NOMO-1 treated with DMSO at 0.1 percent for 48 hours (cell line): ENCODE measurements at regions not wholly inside any gene's neighbourhood (a gene's known extent, or its start where the extent isn't known, plus 50 kb on each side); places are given as distances from the start of the nearest gene placed in this dataset.
"Not testable (repeated sequence)": the region's sequence is repeated elsewhere in the genome, so short reads cannot be mapped to it uniquely, and the experiment has no call there.

Source experiments
- DNase-seq: peaks from one replicate; lab custom pipeline; 2025; ENCODE audit not compliant: unreplicated experiment; lab: John Stamatoyannopoulos, UW

GRCh38 chr17:22484826-22485225, 792.5 kb downstream of the KCNJ18 start:
- DNase-seq: no peak

GRCh38 chr17:22490399-22490798, 798.1 kb downstream of the KCNJ18 start:
- DNase-seq: no peak

GRCh38 chr17:22492331-22492730, 800.0 kb downstream of the KCNJ18 start:
- no peak for DNase-seq

- no peak for DNase-seq
Observed at GRCh38 chr17:22496450-22496849, 804.1 kb downstream of the KCNJ18 start.

GRCh38 chr17:22503322-22503899, 811.1 kb downstream of the KCNJ18 start:
- no peak for DNase-seq

- DNase-seq: no peak
Observed at GRCh38 chr17:22505660-22506059, 813.3 kb downstream of the KCNJ18 start.

GRCh38 chr17:22506231-22506630, 813.9 kb downstream of the KCNJ18 start:
- no peak for DNase-seq

GRCh38 chr17:22506861-22507260, 814.5 kb downstream of the KCNJ18 start:
- no peak for DNase-seq

GRCh38 chr17:22507823-22508222, 815.5 kb downstream of the KCNJ18 start:
- no peak for DNase-seq

GRCh38 chr17:22510504-22510903, 818.2 kb downstream of the KCNJ18 start:
- no peak for DNase-seq

- DNase-seq: no peak
Observed at GRCh38 chr17:22511431-22511830, 819.1 kb downstream of the KCNJ18 start.

- no peak for DNase-seq
Observed at GRCh38 chr17:22512057-22512456, 819.7 kb downstream of the KCNJ18 start.

GRCh38 chr17:22512506-22512905, 820.2 kb downstream of the KCNJ18 start:
- DNase-seq: no peak

GRCh38 chr17:22512997-22513538, 820.7 kb downstream of the KCNJ18 start:
- DNase-seq: no peak

- DNase-seq: no peak
Observed at GRCh38 chr17:22514315-22514714, 822.0 kb downstream of the KCNJ18 start.

GRCh38 chr17:22514767-22515320, 822.5 kb downstream of the KCNJ18 start:
- no peak for DNase-seq

- no peak for DNase-seq
Observed at GRCh38 chr17:22515599-22515998, 823.3 kb downstream of the KCNJ18 start.

GRCh38 chr17:22516861-22517636, 824.7 kb downstream of the KCNJ18 start:
- DNase-seq: no peak

- DNase-seq: no peak
Observed at GRCh38 chr17:22517716-22518115, 825.4 kb downstream of the KCNJ18 start.

- DNase-seq: no peak
Observed at GRCh38 chr17:22518185-22518584, 825.9 kb downstream of the KCNJ18 start.

- DNase-seq: not testable (repeated sequence)
Observed at GRCh38 chr17:22548873-22549272, 856.5 kb downstream of the KCNJ18 start.
